ENCODE measurements at regions not wholly inside any gene's neighbourhood (a gene's known extent, or its start where the extent isn't known, plus 50 kb on each side); places are given as distances from the start of the nearest gene placed in this dataset.
A peak's percentile ranks its signal among the peaks of the same experiment; 100 is the strongest.

DNA sequence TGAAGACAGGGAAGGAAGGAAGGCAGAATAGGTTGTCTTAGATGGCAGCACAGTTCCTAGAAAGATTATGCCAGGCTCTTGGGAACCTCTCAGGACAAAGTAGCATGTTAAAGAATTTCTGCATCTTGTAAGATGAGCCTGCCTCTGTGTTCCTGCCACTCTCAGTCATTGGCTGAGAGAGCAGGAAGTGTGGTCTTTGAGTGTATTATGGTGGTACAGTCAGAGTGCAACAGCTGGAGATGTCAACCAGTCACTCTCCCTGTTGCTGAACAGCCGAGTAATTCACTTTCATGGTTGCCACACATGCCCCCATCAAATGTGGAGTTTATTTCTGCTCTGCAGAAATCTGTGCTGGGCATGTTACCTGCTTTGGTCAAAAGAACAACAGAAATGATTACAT lies 659.6 kb upstream of the RIOK2 start:
- Histone ChIP-seq H3K36me3 (no peaks in the 10 kb centered on the region), H3K27ac (no peak overlapping the region), H3K27me3 (ENCODE audit: insufficient read depth, low read depth, severe bottlenecking) (no peaks in the 10 kb centered on the region), H3K9me3 (ENCODE audit: severe bottlenecking) (no peaks in the 10 kb centered on the region), H3K4me3 (ENCODE audit: low read depth, low read length) (no peak overlapping the region)
- no peak for DNase-seq
- TF ChIP-seq, protein P1, sequence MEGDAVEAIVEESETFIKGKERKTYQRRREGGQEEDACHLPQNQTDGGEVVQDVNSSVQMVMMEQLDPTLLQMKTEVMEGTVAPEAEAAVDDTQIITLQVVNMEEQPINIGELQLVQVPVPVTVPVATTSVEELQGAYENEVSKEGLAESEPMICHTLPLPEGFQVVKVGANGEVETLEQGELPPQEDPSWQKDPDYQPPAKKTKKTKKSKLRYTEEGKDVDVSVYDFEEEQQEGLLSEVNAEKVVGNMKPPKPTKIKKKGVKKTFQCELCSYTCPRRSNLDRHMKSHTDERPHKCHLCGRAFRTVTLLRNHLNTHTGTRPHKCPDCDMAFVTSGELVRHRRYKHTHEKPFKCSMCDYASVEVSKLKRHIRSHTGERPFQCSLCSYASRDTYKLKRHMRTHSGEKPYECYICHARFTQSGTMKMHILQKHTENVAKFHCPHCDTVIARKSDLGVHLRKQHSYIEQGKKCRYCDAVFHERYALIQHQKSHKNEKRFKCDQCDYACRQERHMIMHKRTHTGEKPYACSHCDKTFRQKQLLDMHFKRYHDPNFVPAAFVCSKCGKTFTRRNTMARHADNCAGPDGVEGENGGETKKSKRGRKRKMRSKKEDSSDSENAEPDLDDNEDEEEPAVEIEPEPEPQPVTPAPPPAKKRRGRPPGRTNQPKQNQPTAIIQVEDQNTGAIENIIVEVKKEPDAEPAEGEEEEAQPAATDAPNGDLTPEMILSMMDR (IDR thresholded peaks at IDR 0.05; ENCODE audit: low read depth, low read length): no peak

DNA sequence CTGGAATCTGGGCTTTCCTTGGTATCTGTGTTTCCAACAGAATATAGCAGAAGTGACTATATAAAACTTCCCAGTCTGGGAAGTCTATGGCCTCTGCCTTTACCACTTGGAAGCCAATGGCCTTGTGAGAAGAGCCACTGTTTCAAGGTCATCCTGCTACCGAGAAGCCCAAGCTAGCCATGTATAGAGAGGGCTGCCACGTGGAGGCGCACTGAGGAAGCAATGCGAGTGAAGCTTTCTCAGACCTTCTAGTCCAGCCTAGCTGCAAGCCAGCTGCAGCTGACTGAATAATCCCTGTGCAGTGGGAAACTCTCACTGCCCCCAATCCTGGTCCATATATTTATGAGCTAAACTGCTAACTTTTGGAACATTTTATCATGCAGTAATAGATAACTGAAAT lies 661.8 kb upstream of the RIOK2 start:
- no peaks in the 10 kb centered on the region for H3K9me3 ChIP-seq (ENCODE audit: severe bottlenecking)
- H3K4me3 ChIP-seq (ENCODE audit: low read depth, low read length): no peak overlapping the region
- no peak overlapping the region for H3K27ac ChIP-seq
- no peaks in the 10 kb centered on the region for H3K36me3 ChIP-seq
- TF ChIP-seq, protein P1 (IDR thresholded peaks at IDR 0.05; ENCODE audit: low read depth, low read length): peak; percentile 21; the same call in 1 of the 2 replicates
- no peak for DNase-seq
- H3K27me3 ChIP-seq (ENCODE audit: insufficient read depth, low read depth, severe bottlenecking): no peaks in the 10 kb centered on the region

DNA sequence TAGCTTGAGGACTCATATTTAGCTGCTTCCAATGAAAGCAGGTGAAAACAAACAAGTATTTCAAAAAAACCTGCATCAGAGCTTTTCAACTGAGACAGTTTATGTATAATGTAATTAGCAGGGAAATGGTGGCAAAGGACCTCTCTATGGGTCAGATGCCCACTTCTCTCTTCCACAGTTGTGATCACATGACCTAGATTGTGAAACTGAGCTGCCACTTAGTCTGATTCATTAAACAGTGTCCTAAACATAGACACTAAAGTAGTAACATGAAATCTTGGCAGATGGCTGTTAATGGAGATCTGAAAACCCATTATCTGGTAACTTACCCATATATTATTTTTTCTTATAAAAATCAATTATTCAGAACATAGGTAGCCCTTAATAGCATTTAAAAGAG lies 663.6 kb upstream of the RIOK2 start:
- H3K27ac ChIP-seq: no peak overlapping the region
- no peak for DNase-seq
- no peaks in the 10 kb centered on the region for H3K9me3 ChIP-seq (ENCODE audit: severe bottlenecking)
- TF ChIP-seq, protein P1 (IDR thresholded peaks at IDR 0.05; ENCODE audit: low read depth, low read length): no peak
- no peaks in the 10 kb centered on the region for H3K27me3 ChIP-seq (ENCODE audit: insufficient read depth, low read depth, severe bottlenecking)
- no peak overlapping the region for H3K4me3 ChIP-seq (ENCODE audit: low read depth, low read length)
- no peaks in the 10 kb centered on the region for H3K36me3 ChIP-seq

DNA sequence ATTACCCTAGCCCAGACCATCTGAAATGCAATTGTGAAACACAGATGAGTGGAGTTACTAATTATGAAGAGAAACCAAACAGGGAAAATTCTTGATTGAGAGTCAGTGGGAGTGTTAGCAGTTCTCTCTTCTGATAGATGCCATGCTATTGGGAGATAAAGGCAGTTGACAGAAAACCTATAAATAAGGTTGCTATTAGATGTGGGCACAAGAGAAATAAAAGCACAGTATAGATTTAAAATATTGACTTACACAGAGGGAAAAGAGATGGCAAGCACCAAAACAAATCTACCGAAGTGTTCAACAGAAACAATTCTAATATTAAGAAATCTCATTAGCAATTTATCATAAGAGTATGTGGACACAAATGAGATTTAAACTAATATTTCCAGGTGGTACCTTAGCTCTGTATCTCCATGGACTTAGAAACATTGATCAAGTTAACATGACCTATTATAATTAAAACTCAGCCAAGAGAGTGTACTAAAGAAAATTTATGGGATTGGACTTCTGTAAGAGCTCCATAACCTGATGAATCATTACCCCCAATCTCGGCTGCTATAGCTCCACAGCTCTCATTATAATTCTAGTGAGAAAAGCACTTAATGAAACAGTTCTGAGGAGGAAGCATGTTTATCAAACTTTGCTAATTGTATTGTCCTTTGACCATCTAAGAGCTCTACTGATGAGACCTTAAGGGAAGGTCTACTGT lies 665.0 kb upstream of the RIOK2 start:
- TF ChIP-seq, protein P1 (IDR thresholded peaks at IDR 0.05; ENCODE audit: low read depth, low read length): no peak
- DNase-seq: no peak
- no peaks in the 10 kb centered on the region for H3K27me3 ChIP-seq (ENCODE audit: insufficient read depth, low read depth, severe bottlenecking)
- no peaks in the 10 kb centered on the region for H3K9me3 ChIP-seq (ENCODE audit: severe bottlenecking)
- H3K4me3 ChIP-seq (ENCODE audit: low read depth, low read length): no peak overlapping the region
- no peak overlapping the region for H3K27ac ChIP-seq
- H3K36me3 ChIP-seq: no peaks in the 10 kb centered on the region

DNA sequence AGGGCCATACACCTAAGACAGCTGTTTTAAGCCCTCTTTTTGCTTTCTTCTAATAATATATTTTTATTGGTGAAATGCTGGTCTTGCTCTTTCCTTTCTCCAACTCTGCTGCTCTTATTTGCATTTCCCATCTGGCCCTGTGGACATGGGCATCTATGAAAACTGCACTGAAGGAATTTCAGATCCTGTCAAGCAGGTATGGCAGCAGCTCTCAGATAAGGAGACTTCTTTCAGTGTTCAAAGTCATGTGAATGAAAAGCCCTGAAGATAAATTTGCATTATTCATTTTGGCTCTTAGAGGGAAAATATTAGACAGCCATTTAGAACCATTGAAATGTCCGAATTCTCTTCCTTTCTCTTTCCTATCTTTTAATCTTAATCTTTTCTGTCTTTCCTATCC lies 668.0 kb upstream of the RIOK2 start:
- Histone ChIP-seq H3K27ac (no peak overlapping the region), H3K27me3 (ENCODE audit: insufficient read depth, low read depth, severe bottlenecking) (no peaks in the 10 kb centered on the region), H3K36me3 (no peaks in the 10 kb centered on the region), H3K9me3 (ENCODE audit: severe bottlenecking) (no peaks in the 10 kb centered on the region), H3K4me3 (ENCODE audit: low read depth, low read length) (no peak overlapping the region)
- DNase-seq: no peak
- TF ChIP-seq, protein P1 (IDR thresholded peaks at IDR 0.05; ENCODE audit: low read depth, low read length): no peak
